Chondrocyte (in vitro differentiated cells): ENCODE measurements at regions not wholly inside any gene's neighbourhood (a gene's known extent, or its start where the extent isn't known, plus 50 kb on each side); places are given as distances from the start of the nearest gene placed in this dataset.

ENCODE experiments used
- DNase-seq: peaks from one replicate; pipeline ENCODE4 v3.0.0; 2021; ENCODE audit warnings: mixed read lengths, low spot score
- H3K27ac Mint-ChIP-seq: one replicate; pipeline ENCODE4 v1.8.0; 2021; ENCODE audit warnings: mild to moderate bottlenecking, moderate library complexity, mixed read lengths; ENCODE audit not compliant: unreplicated experiment
- H3K27me3 Mint-ChIP-seq: 2 replicates; pipeline ENCODE4 v1.8.0; 2021; ENCODE audit warnings: low read depth, mixed read lengths
- H3K36me3 Mint-ChIP-seq: 2 replicates; pipeline ENCODE4 v1.8.0; 2021; ENCODE audit warnings: low read depth, mixed read lengths
- H3K4me1 Mint-ChIP-seq: 2 replicates; pipeline ENCODE4 v1.8.0; 2021; ENCODE audit warnings: low read depth, mild to moderate bottlenecking, mixed read lengths
- H3K4me3 Mint-ChIP-seq: one replicate; pipeline ENCODE4 v1.8.0; 2021; ENCODE audit warnings: mild to moderate bottlenecking, moderate library complexity, mixed read lengths; ENCODE audit not compliant: unreplicated experiment
- H3K9me3 Mint-ChIP-seq: 2 replicates; pipeline ENCODE4 v1.8.0; 2021; ENCODE audit warnings: low read depth, mixed read lengths
- TF ChIP-seq, protein P1 (sequence below): fragments of 200-600 bp; sonication (generic); IDR thresholded peaks from 2 replicates; pipeline ENCODE4 v1.5.0; 2021; ENCODE audit warnings: antibody characterized with exemption, mild to moderate bottlenecking, moderate library complexity

DNA sequence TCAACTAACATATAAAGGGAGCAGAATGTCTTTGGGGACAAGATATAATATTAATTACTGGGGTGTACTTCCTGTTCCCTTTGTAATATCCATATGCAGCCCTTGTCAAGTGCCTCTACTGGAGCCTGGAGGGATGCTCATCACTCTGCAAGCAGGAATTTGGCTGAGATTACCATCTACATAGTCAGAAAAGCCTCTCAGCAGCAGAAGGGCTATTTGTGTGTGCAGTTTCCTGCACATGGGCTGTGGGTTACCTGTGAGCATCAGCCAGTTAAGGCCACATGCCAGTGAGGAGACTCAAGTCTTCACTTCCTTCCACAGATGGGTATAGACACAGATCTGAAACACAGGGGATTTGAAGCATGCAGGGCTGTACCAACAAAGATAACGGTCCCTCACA, 278.1 kb upstream of the PLSCR5 start:
- H3K4me3 Mint-ChIP-seq = no peak overlapping the region
- no peak overlapping the region for H3K27ac Mint-ChIP-seq
- no peaks in the 10 kb centered on the region for H3K4me1 Mint-ChIP-seq
- DNase-seq = no peak
- no peaks in the 10 kb centered on the region for H3K36me3 Mint-ChIP-seq
- no peaks in the 10 kb centered on the region for H3K27me3 Mint-ChIP-seq
- TF ChIP-seq, protein P1, sequence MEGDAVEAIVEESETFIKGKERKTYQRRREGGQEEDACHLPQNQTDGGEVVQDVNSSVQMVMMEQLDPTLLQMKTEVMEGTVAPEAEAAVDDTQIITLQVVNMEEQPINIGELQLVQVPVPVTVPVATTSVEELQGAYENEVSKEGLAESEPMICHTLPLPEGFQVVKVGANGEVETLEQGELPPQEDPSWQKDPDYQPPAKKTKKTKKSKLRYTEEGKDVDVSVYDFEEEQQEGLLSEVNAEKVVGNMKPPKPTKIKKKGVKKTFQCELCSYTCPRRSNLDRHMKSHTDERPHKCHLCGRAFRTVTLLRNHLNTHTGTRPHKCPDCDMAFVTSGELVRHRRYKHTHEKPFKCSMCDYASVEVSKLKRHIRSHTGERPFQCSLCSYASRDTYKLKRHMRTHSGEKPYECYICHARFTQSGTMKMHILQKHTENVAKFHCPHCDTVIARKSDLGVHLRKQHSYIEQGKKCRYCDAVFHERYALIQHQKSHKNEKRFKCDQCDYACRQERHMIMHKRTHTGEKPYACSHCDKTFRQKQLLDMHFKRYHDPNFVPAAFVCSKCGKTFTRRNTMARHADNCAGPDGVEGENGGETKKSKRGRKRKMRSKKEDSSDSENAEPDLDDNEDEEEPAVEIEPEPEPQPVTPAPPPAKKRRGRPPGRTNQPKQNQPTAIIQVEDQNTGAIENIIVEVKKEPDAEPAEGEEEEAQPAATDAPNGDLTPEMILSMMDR = no peak
- no peaks in the 10 kb centered on the region for H3K9me3 Mint-ChIP-seq

DNA sequence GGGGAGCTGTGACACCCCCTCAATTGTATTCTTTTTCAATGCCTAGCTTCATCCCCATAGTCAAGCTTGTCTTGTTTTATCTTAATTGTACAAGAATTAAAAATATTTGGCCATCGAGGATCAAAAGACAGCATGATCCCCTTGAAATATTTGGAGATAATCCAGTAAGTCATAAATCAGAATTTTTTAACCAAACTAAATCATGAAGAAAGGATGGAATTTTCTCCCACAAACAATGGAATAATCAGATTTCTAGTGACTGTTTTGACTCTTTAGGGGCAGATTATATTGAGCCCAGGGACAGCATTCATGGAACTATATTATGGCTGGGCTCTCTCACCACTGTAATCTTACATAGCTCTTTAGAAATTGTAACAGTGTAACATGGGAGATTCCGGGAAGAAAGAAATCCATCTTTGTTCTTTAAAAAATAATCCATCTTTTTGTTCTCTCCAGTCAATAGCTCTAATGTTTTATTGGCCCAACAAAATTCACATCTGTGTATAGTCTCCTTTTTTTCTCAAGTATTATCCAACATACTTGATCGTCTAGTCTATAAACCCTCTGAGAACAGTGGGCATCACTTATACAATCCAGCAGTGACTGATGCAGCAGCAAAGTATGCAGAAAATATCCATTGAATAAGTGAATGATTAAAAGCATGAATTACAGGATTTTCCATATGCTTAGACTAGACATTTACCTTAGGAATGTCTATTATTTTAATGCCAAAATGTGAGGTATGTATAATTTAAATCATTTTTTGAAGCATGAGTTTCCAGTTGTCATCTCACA, 277.0 kb upstream of the PLSCR5 start:
- Mint-ChIP-seq H3K4me1 (no peaks in the 10 kb centered on the region), H3K4me3 (no peak overlapping the region), H3K27me3 (no peaks in the 10 kb centered on the region), H3K36me3 (no peaks in the 10 kb centered on the region), H3K27ac (no peak overlapping the region), H3K9me3 (no peaks in the 10 kb centered on the region)
- TF ChIP-seq, protein P1 = no peak
- no peak for DNase-seq

DNA sequence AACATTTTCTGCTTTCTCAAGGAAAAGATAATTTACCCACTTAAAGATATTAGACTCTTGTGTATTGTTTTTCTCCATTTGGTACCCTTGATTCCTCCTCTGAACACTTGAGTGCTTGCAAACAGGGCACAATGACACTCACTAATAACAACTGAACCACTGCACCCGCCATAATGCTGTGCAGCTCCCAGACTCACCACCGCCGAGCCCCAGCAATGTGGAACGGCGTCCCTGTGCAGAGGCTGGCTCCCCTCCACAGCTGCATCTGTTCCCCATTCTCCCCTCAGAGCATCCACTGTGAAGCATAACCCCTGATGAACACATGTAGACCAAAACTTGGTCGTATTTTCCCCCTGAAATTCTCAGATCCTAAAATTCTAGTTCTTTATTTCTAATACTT, 276.2 kb upstream of the PLSCR5 start:
- Mint-ChIP-seq H3K9me3 (no peaks in the 10 kb centered on the region), H3K36me3 (no peaks in the 10 kb centered on the region), H3K27ac (no peak overlapping the region), H3K27me3 (no peaks in the 10 kb centered on the region), H3K4me3 (no peak overlapping the region), H3K4me1 (no peaks in the 10 kb centered on the region)
- TF ChIP-seq, protein P1 = no peak
- DNase-seq = no peak

DNA sequence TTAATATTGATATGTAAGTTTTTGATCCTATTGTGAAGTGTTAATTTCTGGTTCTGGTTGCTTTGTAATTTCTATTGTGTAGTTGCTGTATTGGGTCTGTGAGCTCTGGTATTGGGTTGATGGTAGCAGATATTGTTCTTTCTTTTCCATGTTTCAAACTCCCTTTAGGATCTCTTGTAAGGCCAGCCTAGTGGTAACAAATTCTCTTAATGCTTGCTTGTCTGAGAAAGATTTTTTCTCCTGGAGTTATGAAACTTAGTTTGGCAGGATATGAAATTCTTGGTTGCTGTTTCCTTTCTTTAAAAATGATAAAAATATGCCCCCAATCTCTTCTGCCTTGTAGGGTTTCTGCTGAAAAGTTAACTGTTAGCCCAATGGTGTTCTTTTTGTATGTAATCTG, 268.6 kb upstream of the PLSCR5 start:
- Mint-ChIP-seq H3K36me3 (peaks cover 9% of the 10 kb centered on the region), H3K4me1 (no peaks in the 10 kb centered on the region), H3K4me3 (no peak overlapping the region), H3K27ac (no peak overlapping the region), H3K9me3 (peaks cover 32% of the 10 kb centered on the region), H3K27me3 (no peaks in the 10 kb centered on the region)
- TF ChIP-seq, protein P1 = no peak
- no peak for DNase-seq

DNA sequence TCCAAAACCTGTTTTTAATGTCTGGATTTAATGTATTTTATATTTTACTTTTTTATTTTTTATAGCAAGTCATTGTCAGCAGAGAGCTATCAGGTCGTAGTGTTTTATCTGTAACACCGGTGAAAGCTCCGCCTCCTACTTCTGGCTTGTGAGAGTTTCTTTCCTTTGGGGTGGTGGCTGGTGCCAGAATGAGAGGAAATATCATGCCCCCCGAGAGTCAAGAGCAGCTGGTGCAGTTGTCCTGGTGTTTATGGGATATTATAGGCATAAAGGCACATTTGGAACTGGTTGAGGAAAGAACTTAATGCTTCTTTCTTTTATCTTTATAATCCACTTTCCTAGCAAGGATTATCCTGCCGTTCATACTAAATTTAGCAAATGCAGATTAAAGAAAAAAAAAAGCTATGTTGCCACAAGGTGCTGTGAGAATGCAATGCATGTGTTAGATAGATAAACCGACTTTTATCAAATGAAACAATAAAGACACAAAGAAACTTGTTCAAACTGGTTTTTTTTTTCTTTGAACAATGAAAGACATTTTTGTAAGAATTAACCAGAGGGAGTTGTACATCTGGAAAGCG, 260.1 kb upstream of the PLSCR5 start:
- H3K9me3 Mint-ChIP-seq = no peaks in the 10 kb centered on the region
- no peaks in the 10 kb centered on the region for H3K27me3 Mint-ChIP-seq
- TF ChIP-seq, protein P1 = no peak
- DNase-seq = no peak
- H3K4me3 Mint-ChIP-seq = no peak overlapping the region
- H3K36me3 Mint-ChIP-seq = no peaks in the 10 kb centered on the region
- no peaks in the 10 kb centered on the region for H3K4me1 Mint-ChIP-seq
- no peak overlapping the region for H3K27ac Mint-ChIP-seq
